ENCODE measurements at regions not wholly inside any gene's neighbourhood (a gene's known extent, or its start where the extent isn't known, plus 50 kb on each side); places are given as distances from the start of the nearest gene placed in this dataset.
"Not testable (repeated sequence)": the region's sequence is repeated elsewhere in the genome, so short reads cannot be mapped to it uniquely, and the experiment has no call there.

- DNase-seq (ENCODE audit: low read depth in 3 of 3): no peak
Measured at GRCh38 chr13:53101883-53102282, 73.3 kb downstream of the OLFM4 start.

GRCh38 chr13:53104136-53104535 is 75.5 kb downstream of the OLFM4 start:
- no peak for DNase-seq (ENCODE audit: low read depth in 3 of 3)

GRCh38 chr13:53105477-53105876 is 76.9 kb downstream of the OLFM4 start:
- no peak for DNase-seq (ENCODE audit: low read depth in 3 of 3)

DNA sequence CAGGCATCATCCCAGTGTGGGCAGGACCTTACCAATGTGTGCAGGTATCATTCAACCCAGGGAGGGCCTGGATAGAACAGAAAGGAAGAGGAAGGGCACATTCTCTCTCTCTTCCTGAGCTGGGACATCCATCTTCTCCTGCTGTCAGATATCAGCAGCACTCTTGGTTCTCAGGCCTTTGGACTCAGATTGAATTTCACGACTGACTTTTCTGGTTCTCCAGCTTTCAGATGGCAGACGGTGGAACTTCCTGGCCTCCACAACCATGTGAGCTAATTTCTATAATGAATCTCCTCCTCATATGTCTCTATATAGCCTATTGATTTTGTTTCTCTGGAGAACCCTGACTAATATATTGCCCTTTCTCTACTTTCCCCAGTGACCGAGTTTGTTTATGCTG is 77.3 kb downstream of the OLFM4 start:
- DNase-seq (ENCODE audit: low read depth in 3 of 3): no peak

GRCh38 chr13:53110181-53110580 is 81.6 kb downstream of the OLFM4 start:
- no peak for DNase-seq (ENCODE audit: low read depth in 3 of 3)

DNA sequence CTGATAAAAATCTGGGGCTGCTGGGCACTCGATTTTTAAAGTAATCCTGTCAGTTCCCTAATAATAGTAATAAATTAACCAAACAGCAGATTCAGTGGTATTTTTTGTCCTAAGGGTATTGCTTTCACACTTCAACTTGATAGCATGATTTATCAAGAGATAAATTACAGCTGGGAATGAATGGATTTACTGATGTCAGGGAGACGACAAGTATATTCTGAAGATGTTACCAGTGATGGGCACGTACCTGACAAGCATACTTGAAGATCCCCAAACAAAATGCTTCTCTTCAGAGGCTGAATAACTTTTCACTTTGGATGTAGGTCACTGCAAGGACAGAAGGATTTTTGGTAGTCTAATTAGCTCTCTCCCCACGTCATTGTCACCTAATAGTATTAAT is 82.0 kb downstream of the OLFM4 start:
- no peak for DNase-seq (ENCODE audit: low read depth in 3 of 3)

DNA sequence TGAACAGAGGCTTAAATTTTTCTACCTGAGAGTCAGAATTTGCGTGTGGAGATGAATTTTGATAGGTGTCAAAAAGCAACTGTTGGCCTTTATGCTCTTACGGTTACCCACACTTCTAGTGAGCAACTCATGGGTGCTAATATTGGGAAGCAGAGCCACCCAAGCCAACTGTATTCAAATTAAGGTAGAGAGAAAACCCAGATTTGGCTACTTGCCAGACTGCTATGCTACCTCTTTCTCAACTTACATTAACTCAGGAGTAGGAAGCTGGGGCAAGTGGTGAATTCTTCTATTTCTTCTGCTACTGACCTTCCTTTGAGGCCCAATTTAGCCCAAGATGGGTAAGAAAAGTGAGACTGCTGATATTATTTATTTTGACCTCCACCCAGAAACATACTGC is 83.9 kb downstream of the OLFM4 start:
- no peak for DNase-seq (ENCODE audit: low read depth in 3 of 3)

DNA sequence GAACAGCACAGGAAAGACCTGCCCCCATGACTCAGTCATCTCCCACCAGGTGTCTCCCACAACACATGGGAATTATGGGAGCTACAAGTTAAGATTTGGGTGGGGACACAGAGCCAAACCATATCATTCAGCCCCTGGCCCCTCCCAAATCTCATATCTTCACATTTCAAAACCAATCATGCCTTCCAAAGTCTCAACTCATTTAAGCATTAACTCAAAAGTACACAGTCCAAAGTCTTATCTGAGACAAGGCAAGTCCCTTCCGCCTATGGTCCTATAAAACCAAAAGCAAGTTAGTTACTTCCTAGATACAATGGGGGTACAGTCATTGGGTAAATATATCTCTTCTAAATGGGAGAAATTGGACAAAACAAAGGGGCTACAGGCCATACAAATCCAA is 88.4 kb downstream of the OLFM4 start:
- not testable (repeated sequence) for DNase-seq (ENCODE audit: low read depth in 3 of 3)

DNA sequence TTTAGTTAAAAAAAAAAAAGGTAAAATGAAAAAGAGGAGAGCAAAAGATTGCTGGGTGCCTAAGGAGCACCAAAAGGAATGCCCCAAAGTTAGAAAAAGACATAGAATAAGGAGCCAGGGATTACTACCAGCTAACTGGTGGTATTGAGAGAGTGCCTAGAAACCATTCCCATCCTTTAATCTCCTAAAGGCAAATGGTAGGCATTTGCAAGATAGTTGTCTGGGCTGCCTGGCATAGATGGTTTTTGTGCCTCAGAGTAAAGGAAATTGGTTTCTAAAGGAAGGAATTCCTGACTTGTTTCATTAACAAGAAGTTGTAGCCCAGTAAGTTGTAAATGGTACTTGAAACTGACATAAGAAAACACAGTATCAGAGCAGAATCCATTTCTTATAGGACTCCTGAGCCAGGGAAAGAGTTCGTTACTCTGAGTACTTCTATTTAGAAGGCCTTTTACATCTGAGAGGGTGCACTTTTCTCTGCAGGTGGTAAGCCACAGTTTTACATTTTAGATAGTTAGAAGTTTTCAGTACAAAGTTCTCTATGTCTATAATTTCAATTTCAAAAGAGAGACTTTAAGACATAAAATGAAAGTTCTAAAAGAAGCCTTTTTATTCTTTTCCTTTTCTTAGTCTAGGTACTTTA is 92.6 kb downstream of the OLFM4 start:
- DNase-seq (ENCODE audit: low read depth in 3 of 3): no peak

DNA sequence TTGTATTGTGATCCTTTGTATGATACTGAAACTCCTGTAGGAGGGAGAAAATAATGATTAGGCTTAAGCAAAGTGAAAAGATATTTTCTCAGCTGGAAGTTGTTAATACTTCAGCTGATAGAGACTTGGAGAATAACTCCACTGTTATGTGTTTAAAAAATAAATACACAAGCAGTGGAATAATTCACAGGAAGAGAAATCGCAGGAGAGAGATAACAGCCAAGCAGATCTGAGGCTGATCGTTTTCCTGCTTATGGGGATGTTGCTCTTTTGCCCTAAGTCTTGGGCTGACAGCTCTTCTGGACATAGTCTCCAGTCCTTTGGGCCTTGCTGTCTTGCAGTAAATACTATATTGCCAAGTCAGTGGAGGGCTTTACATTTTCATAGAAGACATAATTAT is 93.3 kb downstream of the OLFM4 start:
- no peak for DNase-seq (ENCODE audit: low read depth in 3 of 3)

DNA sequence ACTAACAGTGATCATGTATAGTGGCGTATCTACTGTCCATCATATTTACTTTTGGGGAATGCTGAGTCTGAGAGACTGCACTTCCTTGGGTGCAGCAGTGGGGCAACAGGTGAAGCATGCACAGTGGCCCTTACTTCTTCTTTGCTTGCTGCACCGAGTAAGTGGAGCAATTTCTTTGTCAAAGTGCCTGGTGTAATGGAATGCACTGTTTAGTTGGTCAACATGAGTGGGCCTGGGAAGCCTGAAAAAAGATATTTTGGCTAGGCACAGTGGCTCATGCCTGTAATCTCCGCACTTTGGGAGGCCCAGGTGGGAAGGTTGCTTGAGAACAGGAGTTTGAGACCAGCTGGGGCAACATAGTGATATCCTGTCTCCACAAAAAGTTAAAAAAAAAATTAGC is 94.9 kb downstream of the OLFM4 start:
- no peak for DNase-seq (ENCODE audit: low read depth in 3 of 3)

DNA sequence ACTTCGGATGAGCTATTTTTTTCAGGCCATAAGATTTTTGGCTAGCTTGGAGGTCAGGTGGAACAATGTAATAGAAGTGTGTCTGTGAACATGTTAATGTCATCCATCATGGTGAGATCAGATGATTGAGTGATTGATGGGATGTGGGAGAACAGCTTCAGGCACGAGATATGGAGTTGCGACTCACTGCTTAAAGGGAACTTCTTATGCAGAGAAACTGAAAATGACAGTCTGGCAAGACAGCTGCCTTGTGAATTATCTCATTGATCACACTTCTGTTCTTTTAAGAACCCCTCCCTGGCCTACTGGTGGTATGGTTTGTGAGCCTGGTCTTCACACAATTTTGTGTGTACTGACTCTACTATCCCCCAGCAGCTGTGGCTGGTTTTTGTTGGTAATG is 96.0 kb downstream of the OLFM4 start:
- DNase-seq (ENCODE audit: low read depth in 3 of 3): no peak

- DNase-seq (ENCODE audit: low read depth in 3 of 3): no peak
Measured at GRCh38 chr13:53126841-53127245, 98.2 kb downstream of the OLFM4 start.

DNA sequence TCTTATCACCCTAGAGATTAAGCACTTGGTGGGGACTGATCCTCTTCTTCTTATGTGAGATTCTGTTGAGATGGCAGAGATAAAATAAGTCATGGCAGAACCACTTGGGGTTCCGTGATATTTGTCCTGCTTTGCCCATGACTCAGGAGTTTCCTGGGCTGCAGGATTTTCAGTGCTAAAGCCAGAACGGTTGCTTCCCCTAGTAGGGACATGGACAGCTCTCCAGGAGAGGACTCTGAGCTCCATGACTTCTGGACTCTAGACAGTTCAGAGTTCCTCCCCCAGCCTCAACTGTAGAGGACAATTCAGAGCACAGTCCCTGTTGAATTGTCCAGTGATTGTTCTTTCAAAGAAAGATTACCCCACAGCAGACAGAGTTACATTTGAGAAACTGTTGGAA is 98.8 kb downstream of the OLFM4 start:
- DNase-seq (ENCODE audit: low read depth in 3 of 3): no peak

DNA sequence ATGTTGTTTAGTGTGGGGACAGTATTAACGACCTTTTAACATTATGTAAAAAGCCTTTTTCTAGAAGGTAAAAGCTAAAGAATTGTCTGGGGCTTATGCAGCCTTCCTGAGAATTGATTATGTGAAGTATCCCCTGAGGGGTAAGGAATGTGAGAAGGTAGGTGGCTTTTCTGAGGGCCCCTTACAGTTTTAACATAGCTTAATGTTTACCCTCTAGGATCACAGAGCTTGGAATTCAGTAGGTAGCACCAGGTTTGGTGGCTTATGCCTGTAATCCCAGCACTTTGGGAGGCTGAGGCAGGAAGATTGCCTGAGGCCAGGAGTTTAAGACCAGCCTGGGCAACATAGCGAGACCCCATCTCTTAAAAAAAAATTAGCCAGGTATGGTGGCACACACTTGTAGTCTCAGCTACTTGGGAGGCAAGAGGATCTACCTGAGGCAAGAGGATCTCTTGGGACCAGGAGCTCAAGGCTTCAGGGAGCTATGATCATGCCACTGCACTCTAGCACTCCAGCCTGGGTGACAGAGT is 101.3 kb downstream of the OLFM4 start:
- no peak for DNase-seq (ENCODE audit: low read depth in 3 of 3)

DNA sequence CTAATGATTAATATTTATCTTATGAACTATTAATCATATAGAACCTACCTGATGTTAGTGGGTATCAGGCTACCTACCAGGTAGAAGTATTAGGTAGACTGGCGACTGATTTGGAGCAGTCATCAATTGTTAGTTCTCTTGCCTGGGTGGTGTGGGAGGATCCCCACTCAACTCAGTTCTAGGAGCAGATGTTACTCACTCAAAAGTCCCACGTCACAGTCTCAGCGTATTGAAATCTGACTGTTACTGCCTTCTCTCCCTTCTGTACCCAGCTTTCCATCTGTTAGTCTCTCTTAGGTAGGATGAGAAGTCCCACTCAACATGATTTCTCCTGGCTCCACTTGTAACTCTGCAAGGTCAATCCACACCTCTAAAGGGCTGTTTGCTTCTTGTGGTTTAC is 102.7 kb downstream of the OLFM4 start:
- no peak for DNase-seq (ENCODE audit: low read depth in 3 of 3)

DNA sequence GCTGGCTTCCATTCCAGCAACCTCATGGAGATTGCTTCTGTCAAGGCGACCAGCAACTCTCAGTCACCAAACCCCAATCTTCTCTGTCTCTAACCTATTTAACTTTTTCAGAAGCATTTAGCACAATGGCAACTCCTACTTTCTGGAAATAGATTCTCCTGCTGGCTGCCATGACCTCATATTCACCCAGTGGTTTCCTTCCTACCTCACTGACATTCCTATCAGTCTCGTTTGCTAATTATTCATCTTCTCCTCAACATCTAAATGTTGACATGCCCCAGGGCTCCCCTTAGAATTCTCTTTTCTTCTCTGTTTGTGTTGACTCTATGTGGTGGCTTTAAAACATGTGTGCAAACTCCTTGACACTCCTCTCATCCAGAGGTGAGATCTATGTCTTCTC is 106.7 kb downstream of the OLFM4 start:
- DNase-seq (ENCODE audit: low read depth in 3 of 3): no peak

GRCh38 chr13:53136554-53137215 is 108.1 kb downstream of the OLFM4 start:
- DNase-seq (ENCODE audit: low read depth in 3 of 3): no peak

DNA sequence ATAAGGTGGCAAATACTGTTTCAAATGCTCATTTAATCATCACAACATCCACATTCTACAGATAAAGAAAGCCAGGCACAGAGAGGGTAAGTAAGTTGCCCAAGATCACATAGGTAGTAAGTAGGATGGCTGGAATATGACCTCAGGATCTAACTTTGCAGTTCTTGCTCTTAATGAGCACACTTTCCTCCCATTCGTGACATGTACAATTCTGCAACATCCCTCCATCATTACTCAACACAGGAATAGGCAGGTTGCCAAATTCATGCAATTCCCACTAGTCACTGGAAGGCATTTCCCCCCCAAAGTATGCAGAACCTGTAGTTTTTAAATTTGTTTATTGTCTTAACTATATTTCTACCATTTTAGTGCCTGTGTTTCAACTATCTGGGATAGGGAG is 109.2 kb downstream of the OLFM4 start:
- DNase-seq (ENCODE audit: low read depth in 3 of 3): no peak

GRCh38 chr13:53138376-53139036 is 109.9 kb downstream of the OLFM4 start:
- no peak for DNase-seq (ENCODE audit: low read depth in 3 of 3)

GRCh38 chr13:53141336-53141735 is 112.7 kb downstream of the OLFM4 start:
- no peak for DNase-seq (ENCODE audit: low read depth in 3 of 3)

DNA sequence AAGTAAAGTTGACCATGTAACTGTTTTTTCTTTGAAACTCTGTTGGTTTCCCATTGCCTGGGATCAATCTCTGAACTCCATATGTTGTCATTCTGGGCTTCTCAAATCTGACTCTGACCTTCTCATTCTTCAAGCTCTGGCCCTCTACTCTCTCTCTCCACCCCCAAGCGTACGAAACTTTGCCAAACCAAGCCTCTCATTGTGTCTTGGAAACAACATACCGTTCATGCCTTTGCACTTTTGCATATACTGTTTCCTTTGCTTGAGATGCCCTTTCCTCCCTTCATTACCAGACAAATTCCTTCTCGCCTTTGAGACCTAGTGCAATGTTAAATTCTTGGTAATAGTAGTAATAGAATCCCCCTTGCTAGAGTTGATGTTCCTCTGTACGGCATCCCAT is 113.7 kb downstream of the OLFM4 start:
- DNase-seq (ENCODE audit: low read depth in 3 of 3): no peak

DNA sequence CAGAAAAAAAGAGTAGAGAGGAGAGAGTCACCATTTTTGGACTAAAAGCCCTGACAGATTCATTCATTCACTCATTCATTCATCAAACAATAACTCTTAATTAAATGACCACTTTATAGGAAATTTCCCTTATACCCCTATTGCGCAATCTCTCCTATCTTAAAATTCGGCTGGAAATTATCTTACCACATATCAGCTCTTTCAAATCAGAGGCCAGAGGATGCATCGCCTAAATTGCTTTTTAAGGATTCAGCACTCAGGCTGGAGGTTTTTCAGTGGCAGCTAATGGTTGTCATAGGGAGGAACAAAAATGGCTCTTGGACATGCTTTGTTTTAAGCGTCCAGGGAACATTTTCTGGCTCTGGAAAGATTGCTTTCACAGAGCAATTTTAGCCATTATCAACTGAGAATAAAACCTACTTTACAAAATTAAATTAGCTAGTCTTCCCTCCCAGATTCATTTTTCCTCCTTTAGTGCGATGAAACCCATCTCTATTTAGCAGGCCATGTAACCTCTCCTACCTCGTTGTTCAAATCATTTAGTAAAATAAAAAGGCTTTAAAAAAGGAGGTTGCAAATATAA is 115.2 kb downstream of the OLFM4 start:
- no peak for DNase-seq (ENCODE audit: low read depth in 3 of 3)

Measured in stimulated activated CD4-positive, alpha-beta T cell treated with anti-CD3 and anti-CD28 coated beads, TNF-alpha, amount 100 ng/mL, for 24 hours (primary cell).